Lower leg skin (tissue), 3 donors: ENCODE measurements at regions not wholly inside any gene's neighbourhood (a gene's known extent, or its start where the extent isn't known, plus 50 kb on each side); places are given as distances from the start of the nearest gene placed in this dataset.

Experiments
- CTCF ChIP-seq, 3 donors: fragments of 450-650 bp; IDR thresholded peaks; one replicate each; pipeline ENCODE4 v1.5.1; 2016; ENCODE audit warnings: antibody characterized with exemption in 3 of 3, mild to moderate bottlenecking in 3 of 3, moderate library complexity in 2 of 3
- POLR2A ChIP-seq, 2 donors: fragments of 450-650 bp; IDR thresholded peaks; one replicate each; pipeline ENCODE4 v1.6.1; 2016 to 2017; ENCODE audit warnings: antibody characterized with exemption in 2 of 2, mild to moderate bottlenecking in 1 of 2, moderate library complexity in 1 of 2

GRCh38 chr4:35591035-35591434, 653.3 kb downstream of the ARAP2 start:
- no peak for TF ChIP-seq CTCF (IDR thresholded peaks at IDR 0.05)
- TF ChIP-seq POLR2A (IDR thresholded peaks at IDR 0.05): no peak
